ENCODE measurements at regions not wholly inside any gene's neighbourhood (a gene's known extent, or its start where the extent isn't known, plus 50 kb on each side); places are given as distances from the start of the nearest gene placed in this dataset.

DNA sequence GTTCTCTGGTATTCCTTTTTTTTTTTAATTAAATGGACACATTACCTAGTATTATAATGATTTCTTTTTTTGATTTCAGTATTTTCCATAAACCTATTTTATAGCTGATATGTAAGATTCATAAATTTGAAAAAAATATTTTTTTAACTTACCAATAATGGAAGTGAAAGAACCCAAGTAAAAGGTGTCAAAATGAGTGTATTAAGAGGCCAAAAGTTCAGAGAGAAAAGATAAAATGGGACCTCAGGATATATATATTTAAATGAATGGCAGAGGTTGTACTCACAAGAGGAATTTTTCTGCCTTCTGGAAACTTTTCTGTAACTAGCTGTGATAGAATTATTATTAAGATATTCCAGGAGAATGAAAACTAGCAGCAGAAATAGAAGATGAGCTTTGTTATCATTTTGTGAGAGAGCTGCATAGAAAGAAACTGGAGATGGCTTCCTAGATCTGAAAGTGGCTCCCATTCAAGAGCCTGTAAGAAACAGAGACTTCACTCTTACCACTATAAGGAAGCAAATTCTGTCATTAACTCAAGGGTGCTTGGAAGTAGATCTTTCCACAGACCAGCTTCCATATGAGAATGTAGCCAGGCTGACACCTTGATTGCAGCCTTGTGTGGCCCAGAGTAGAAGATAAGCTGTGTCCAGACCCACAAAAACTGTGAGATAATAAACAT lies 91.7 kb downstream of the MRPS30 start:
- TF ChIP-seq HDGF (IDR thresholded peaks at IDR 0.05; ENCODE audit: borderline replicate concordance) = no peak
- TF ChIP-seq TARDBP (IDR thresholded peaks at IDR 0.05) = no peak
- no peak for TF ChIP-seq SUZ12 (IDR thresholded peaks at IDR 0.05)
- no peak for TF ChIP-seq CTBP1 (IDR thresholded peaks at IDR 0.05; ENCODE audit: borderline replicate concordance)
- TF ChIP-seq FOXM1 (IDR thresholded peaks at IDR 0.05; ENCODE audit: borderline replicate concordance) = no peak
- no peak for TF ChIP-seq ELF4 (IDR thresholded peaks at IDR 0.05)
- TF ChIP-seq, protein P1, sequence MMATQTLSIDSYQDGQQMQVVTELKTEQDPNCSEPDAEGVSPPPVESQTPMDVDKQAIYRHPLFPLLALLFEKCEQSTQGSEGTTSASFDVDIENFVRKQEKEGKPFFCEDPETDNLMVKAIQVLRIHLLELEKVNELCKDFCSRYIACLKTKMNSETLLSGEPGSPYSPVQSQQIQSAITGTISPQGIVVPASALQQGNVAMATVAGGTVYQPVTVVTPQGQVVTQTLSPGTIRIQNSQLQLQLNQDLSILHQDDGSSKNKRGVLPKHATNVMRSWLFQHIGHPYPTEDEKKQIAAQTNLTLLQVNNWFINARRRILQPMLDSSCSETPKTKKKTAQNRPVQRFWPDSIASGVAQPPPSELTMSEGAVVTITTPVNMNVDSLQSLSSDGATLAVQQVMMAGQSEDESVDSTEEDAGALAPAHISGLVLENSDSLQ (IDR thresholded peaks at IDR 0.05) = no peak
- TF ChIP-seq L3MBTL2 (conservative IDR thresholded peaks at IDR 0.05) = no peak
- TF ChIP-seq NFRKB (IDR thresholded peaks at IDR 0.05) = no peak
- no peak for TF ChIP-seq FOXA1 (IDR thresholded peaks at IDR 0.05)
- TF ChIP-seq LEF1 (IDR thresholded peaks at IDR 0.05; ENCODE audit: borderline replicate concordance) = no peak
- TF ChIP-seq BHLHE40 (IDR thresholded peaks at IDR 0.05; ENCODE audit: borderline replicate concordance) = no peak
- TF ChIP-seq FOXK2 (IDR thresholded peaks at IDR 0.05) = no peak
- TF ChIP-seq ZNF384 (IDR thresholded peaks at IDR 0.05) = no peak
- TF ChIP-seq ARNT (IDR thresholded peaks at IDR 0.05) = no peak
- no peak for TF ChIP-seq SP1 (IDR thresholded peaks at IDR 0.05)
- no peak for DNase-seq (ENCODE audit: extremely low spot score)
- CTCF ChIA-PET = interaction anchor here (0.6 kb wide), 1 partner anchor 231 kb away, joined by 4 read pairs; no protein-coding TSS in a partner anchor
- POLR2A ChIA-PET = no interaction called here

DNA sequence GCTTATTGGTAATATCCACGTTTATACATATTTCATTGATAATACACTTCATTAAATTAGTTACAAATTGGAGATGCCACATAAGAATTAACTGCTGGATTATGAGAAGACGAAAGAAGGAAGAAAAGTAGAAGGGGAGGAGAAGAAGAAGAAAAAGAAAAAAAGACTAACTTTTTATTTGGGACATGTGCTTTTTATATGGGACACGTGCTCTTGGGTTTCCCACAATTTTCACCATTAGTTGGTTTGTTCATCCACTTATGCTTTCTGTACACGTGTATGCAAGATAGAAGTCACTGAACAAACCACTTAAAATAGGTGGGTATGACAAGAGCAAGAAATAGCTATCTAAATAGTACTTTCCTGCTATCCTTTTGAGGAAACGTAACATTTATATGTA lies 98.6 kb downstream of the MRPS30 start:
- TF ChIP-seq L3MBTL2 (conservative IDR thresholded peaks at IDR 0.05) = 0 out of 2 replicates have a peak, but pooled peaks have one; percentile 35
- TF ChIP-seq, protein P1 (IDR thresholded peaks at IDR 0.05) = no peak
- DNase-seq (ENCODE audit: extremely low spot score) = no peak
- CTCF ChIA-PET = no interaction called here
- POLR2A ChIA-PET = no interaction called here

DNA sequence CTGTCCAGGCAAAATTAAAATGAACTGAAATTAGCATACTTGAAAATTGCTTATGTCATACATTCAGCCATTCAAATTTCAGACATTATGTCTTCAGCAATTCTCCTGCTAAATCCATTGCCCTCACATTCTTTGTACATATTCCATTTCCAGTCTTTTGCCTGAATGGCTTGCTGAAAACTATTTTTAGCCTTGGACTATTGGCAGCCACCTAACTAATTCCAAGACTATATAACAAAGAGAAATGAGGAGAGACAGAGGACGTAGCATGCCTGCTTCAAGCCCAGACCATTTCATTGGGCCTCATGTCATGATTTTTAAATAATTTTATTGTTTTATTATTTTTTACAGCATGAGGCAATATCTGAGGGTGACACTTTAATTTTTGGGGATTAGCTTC lies 100.3 kb downstream of the MRPS30 start:
- TF ChIP-seq L3MBTL2 (conservative IDR thresholded peaks at IDR 0.05) = no peak
- ChIA-PET CTCF (no interaction called here), POLR2A (no interaction called here)

DNA sequence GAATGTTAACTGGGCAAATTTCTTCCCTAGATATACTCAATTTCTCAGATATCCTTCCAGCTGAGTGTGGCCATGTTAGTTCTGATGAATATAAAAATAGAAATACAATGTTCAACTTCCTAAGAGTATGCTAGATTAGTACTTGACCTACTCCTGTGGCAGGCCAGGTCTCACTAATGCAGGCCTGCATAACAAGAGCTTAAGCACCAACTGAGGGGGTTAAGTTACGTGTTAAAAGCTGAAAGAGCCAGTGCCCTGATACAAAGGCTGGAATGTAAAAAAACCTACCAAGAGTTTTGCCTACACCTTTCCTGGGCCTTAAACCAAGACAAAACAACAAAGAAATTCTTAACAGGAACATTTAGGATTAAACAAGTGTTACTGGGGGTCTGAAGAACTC lies 102.8 kb downstream of the MRPS30 start:
- TF ChIP-seq HDGF (IDR thresholded peaks at IDR 0.05; ENCODE audit: borderline replicate concordance) (no peak), BHLHE40 (IDR thresholded peaks at IDR 0.05; ENCODE audit: borderline replicate concordance) (no peak), FOXA1 (IDR thresholded peaks at IDR 0.05) (no peak), L3MBTL2 (conservative IDR thresholded peaks at IDR 0.05) (no peak)
- no peak for DNase-seq (ENCODE audit: extremely low spot score)
- ChIA-PET POLR2A (no interaction called here), CTCF (no interaction called here)

More for the DNA sequence above, 100.3 kb downstream of the MRPS30 start:
- no peak for DNase-seq (ENCODE audit: extremely low spot score)

DNA sequence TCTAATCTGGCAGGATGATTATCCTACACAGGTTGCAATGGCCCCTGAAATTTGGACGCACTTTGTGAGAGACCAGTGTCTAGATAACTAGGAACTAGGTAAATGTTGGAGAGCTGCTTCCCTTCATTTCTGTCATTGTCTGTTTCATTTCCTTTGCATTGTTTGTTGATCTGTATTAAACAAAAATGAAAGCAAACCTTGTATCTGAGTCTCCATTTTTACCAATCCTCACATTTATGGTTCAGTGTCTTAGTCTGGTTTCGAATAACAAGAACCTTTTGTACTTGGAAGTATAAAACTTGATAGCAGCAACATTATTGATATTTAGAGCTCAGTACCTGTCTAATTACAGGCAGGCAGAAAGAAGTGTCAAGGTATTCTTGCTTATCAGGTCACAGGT lies 105.5 kb downstream of the MRPS30 start:
- no peak for DNase-seq (ENCODE audit: extremely low spot score)
- TF ChIP-seq HDGF (IDR thresholded peaks at IDR 0.05; ENCODE audit: borderline replicate concordance) = no peak
- TF ChIP-seq ELF4 (IDR thresholded peaks at IDR 0.05) = no peak
- TF ChIP-seq CTBP1 (IDR thresholded peaks at IDR 0.05; ENCODE audit: borderline replicate concordance) = no peak
- no peak for TF ChIP-seq BHLHE40 (IDR thresholded peaks at IDR 0.05; ENCODE audit: borderline replicate concordance)
- TF ChIP-seq NFRKB (IDR thresholded peaks at IDR 0.05) = no peak
- no peak for TF ChIP-seq SP1 (IDR thresholded peaks at IDR 0.05)
- TF ChIP-seq ARNT (IDR thresholded peaks at IDR 0.05) = no peak
- TF ChIP-seq FOXA1 (IDR thresholded peaks at IDR 0.05) = no peak
- TF ChIP-seq L3MBTL2 (conservative IDR thresholded peaks at IDR 0.05) = no peak
- TF ChIP-seq LEF1 (IDR thresholded peaks at IDR 0.05; ENCODE audit: borderline replicate concordance) = no peak
- TF ChIP-seq SUZ12 (IDR thresholded peaks at IDR 0.05) = no peak
- TF ChIP-seq TARDBP (IDR thresholded peaks at IDR 0.05) = no peak
- TF ChIP-seq FOXK2 (IDR thresholded peaks at IDR 0.05) = no peak
- ChIA-PET CTCF (no interaction called here), POLR2A (no interaction called here)

DNA sequence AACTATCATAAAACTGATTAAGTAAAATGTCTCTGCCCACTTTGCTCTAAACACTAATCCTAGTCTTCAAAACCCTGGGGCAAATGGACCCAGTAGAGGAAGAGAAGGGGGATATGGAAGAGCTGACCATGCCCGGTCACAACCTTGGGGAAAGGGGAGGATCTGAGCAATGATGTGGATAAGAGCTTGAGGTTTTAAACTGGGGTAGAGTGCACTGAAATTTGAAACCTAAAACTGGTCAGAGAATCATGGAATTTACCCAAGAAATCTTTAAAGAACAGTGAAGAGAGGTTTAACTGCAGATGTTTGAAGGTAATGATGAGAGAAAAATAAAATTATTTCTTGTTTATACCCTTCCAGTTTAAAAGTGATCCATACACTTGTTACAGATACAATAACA lies 110.8 kb downstream of the MRPS30 start:
- no peak for DNase-seq (ENCODE audit: extremely low spot score)
- CTCF ChIA-PET = no interaction called here
- no peak for TF ChIP-seq HDGF (IDR thresholded peaks at IDR 0.05; ENCODE audit: borderline replicate concordance)
- TF ChIP-seq L3MBTL2 (conservative IDR thresholded peaks at IDR 0.05) = no peak
- no peak for TF ChIP-seq SP1 (IDR thresholded peaks at IDR 0.05)
- TF ChIP-seq FOXK2 (IDR thresholded peaks at IDR 0.05) = no peak
- no peak for TF ChIP-seq ELF4 (IDR thresholded peaks at IDR 0.05)
- TF ChIP-seq SUZ12 (IDR thresholded peaks at IDR 0.05) = no peak
- no peak for TF ChIP-seq FOXM1 (IDR thresholded peaks at IDR 0.05; ENCODE audit: borderline replicate concordance)
- TF ChIP-seq LEF1 (IDR thresholded peaks at IDR 0.05; ENCODE audit: borderline replicate concordance) = no peak
- TF ChIP-seq FOXA1 (IDR thresholded peaks at IDR 0.05) = no peak
- no peak for TF ChIP-seq TARDBP (IDR thresholded peaks at IDR 0.05)
- POLR2A ChIA-PET = no interaction called here

DNA sequence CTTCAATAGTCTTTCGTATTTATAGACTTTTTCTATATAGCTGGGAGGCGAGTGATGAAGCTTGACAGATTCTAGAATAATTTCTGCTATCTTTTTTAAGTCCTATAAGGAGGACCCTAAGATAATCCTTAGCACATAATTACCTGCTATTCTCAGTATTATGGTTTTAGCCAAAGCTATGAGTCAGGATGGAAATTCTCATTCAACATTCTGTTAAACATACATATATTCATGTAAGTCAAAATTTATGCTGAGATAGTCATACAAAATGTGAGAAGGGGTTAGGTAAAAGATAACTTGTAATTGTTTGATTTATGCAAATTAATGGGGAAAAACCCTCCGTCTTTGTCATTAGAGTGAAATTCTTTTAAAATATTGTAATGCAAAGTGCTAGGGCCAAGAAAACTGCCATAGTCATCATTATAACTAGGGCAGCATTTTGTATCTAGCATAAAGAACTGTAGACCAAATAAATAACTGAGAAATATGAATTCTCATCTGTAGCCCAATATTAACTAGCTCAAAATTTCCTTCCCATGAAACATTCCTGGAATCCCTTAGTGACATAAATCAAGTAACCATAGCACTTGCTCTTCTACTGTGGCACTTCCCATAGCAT lies 118.5 kb downstream of the MRPS30 start:
- POLR2A ChIA-PET = no interaction called here
- CTCF ChIA-PET = no interaction called here
- no peak for TF ChIP-seq ZNF384 (IDR thresholded peaks at IDR 0.05)
- TF ChIP-seq ARNT (IDR thresholded peaks at IDR 0.05) = no peak
- no peak for TF ChIP-seq CTBP1 (IDR thresholded peaks at IDR 0.05; ENCODE audit: borderline replicate concordance)
- no peak for TF ChIP-seq FOXA1 (IDR thresholded peaks at IDR 0.05)
- no peak for TF ChIP-seq BHLHE40 (IDR thresholded peaks at IDR 0.05; ENCODE audit: borderline replicate concordance)
- TF ChIP-seq SP1 (IDR thresholded peaks at IDR 0.05) = no peak
- TF ChIP-seq TARDBP (IDR thresholded peaks at IDR 0.05) = no peak
- no peak for TF ChIP-seq LEF1 (IDR thresholded peaks at IDR 0.05; ENCODE audit: borderline replicate concordance)
- TF ChIP-seq ELF4 (IDR thresholded peaks at IDR 0.05) = no peak
- no peak for TF ChIP-seq L3MBTL2 (conservative IDR thresholded peaks at IDR 0.05)
- TF ChIP-seq, protein P1 (IDR thresholded peaks at IDR 0.05) = no peak
- no peak for TF ChIP-seq FOXK2 (IDR thresholded peaks at IDR 0.05)
- TF ChIP-seq NFRKB (IDR thresholded peaks at IDR 0.05) = no peak
- no peak for TF ChIP-seq SUZ12 (IDR thresholded peaks at IDR 0.05)
- TF ChIP-seq FOXM1 (IDR thresholded peaks at IDR 0.05; ENCODE audit: borderline replicate concordance) = no peak
- TF ChIP-seq HDGF (IDR thresholded peaks at IDR 0.05; ENCODE audit: borderline replicate concordance) = no peak
- DNase-seq (ENCODE audit: extremely low spot score) = no peak

Measured in HEK293T (cell line).